ENCODE measurements at regions not wholly inside any gene's neighbourhood (a gene's known extent, or its start where the extent isn't known, plus 50 kb on each side); places are given as distances from the start of the nearest gene placed in this dataset.

DNA sequence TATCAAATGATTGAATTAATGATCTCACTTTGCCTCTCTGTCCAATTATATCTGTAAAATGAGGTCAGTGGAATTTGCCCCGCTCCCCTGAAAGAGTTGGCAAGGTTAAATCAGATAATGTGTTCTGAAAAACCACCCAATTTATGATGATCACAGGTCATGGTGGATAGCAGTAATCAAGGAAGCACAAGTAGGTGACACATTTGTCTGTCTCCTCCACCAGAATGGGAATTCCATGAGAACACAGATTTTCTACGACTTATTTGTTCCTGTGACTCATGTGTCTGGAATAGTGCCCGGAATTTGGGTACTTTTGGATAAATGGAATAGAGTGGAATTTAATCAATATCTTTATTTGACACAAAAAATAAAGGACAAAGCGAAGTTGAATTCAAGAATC, 220.9 kb upstream of the SUCLG2 start:
- Histone ChIP-seq H2AFZ (ENCODE audit: low read length) (no peak overlapping the region), H3K4me3 (ENCODE audit: extremely low read depth in 1 of 4, insufficient read depth in 2 of 4, low read depth in 3 of 4, low read length in 4 of 4) (no peak overlapping the region), H3K23me2 (ENCODE audit: low read depth, low read length) (no peaks in the 10 kb centered on the region), H3K4me1 (replicated peaks in 1 of 4; ENCODE audit: control insufficient read depth in 3 of 4, insufficient read depth in 4 of 4, low read length in 3 of 4) (no peaks in the 10 kb centered on the region), H3K79me2 (ENCODE audit: control insufficient read depth in 1 of 2, insufficient read depth in 2 of 2, low read length in 2 of 2) (no peaks in the 10 kb centered on the region), H3K79me1 (ENCODE audit: low read depth, low read length) (no peaks in the 10 kb centered on the region), H3K18ac (ENCODE audit: extremely low read depth, low read length) (no peak overlapping the region), H4K8ac (ENCODE audit: extremely low read depth, insufficient read depth, low read length) (no peak overlapping the region), H3K36me3 (ENCODE audit: control insufficient read depth in 2 of 4, insufficient read depth in 4 of 4, low read length in 3 of 4) (no peaks in the 10 kb centered on the region), H3K9me3 (ENCODE audit: insufficient read depth in 2 of 2, low read depth in 1 of 2, low read length in 1 of 2) (no peaks in the 10 kb centered on the region), H4K5ac (ENCODE audit: insufficient read length, low read depth, low read length) (no peak overlapping the region), H2BK120ac (replicated peaks; ENCODE audit: low read depth, low read length) (no peak overlapping the region), H3K4me2 (ENCODE audit: insufficient read depth in 1 of 2, low read depth in 2 of 2, low read length in 2 of 2) (no peak overlapping the region), H3K14ac (ENCODE audit: insufficient read length) (no peak overlapping the region), H3K27me3 (replicated peaks in 1 of 4; ENCODE audit: control insufficient read depth in 3 of 4, extremely low read depth in 1 of 4, insufficient read depth in 3 of 4, low read length in 3 of 4) (no peaks in the 10 kb centered on the region), H3K23ac (ENCODE audit: insufficient read length) (no peak overlapping the region), H3K9ac (replicated peaks in 1 of 4; ENCODE audit: extremely low read depth in 1 of 4, low read depth in 3 of 4, low read length in 3 of 4) (no peak overlapping the region), H3K56ac (replicated peaks; ENCODE audit: insufficient read length, low read depth, low read length) (no peak overlapping the region), H4K20me1 (replicated peaks in 1 of 2; ENCODE audit: control insufficient read depth in 1 of 2, insufficient read depth in 2 of 2, low read length in 2 of 2) (no peaks in the 10 kb centered on the region), H3K4ac (replicated peaks; ENCODE audit: insufficient read length, low read depth, low read length) (no peak overlapping the region), H4K91ac (replicated peaks; ENCODE audit: insufficient read length, low read length) (no peak overlapping the region), H2BK5ac (ENCODE audit: low read depth, low read length) (no peak overlapping the region), H2BK15ac (ENCODE audit: low read length) (no peak overlapping the region), H2BK20ac (ENCODE audit: low read length) (no peak overlapping the region), H2AK5ac (ENCODE audit: low read depth, low read length) (no peak overlapping the region), H2BK12ac (ENCODE audit: low read depth, low read length) (no peak overlapping the region), H3K27ac (ENCODE audit: low read depth, low read length) (no peak overlapping the region)
- 89% methylated on average over 4 of the region's 4 CpGs; no CpG with 5 or more reads in 1 of the 2 experiments for WGBS, 2 experiments (ENCODE audit: extremely low coverage in 1 of 2, insufficient coverage in 1 of 2, insufficient read length in 1 of 2, insufficient replicate concordance in 2 of 2, low coverage in 1 of 2, low lambda C conversion rate in 2 of 2, missing lambda C conversion rate in 1 of 2)
- no peak for TF ChIP-seq RXRA (IDR thresholded peaks at IDR 0.05; ENCODE audit: insufficient read depth, low read depth, low read length)
- FAIRE-seq (no peak), DNase-seq (ENCODE audit: low read depth in 1 of 2, low spot score in 2 of 2) (no peak)
- ChIA-PET POLR2A (ENCODE audit: partially characterized antibody) (no interaction called here), CTCF (ENCODE audit: partially characterized antibody) (no interaction called here)
